K562 (cell line): ENCODE measurements at regions not wholly inside any gene's neighbourhood (a gene's known extent, or its start where the extent isn't known, plus 50 kb on each side); places are given as distances from the start of the nearest gene placed in this dataset.

ENCODE experiments used
- ATAC-seq: fragments of 200-7000 bp; cut with Tn5 transposase; 3 replicates; pipeline ENCODE4 v1.9.1; 2020; ENCODE audit warnings: moderate library complexity
- BruUV-seq: library from RNA; stranded (reverse); fragments of 400-500 nt; replicated peaks from 2 replicates; lab custom pipeline; 2021; lab: Mats Ljungman, UMichigan
- CTCF ChIA-PET: fragments of 300-600 bp; formaldehyde crosslinking; extraction: SDS; loops from one replicate; lab custom pipeline; 2021; ENCODE audit warnings: low intra/inter-chr PET ratio; lab: Yijun Ruan, JAX
- POLR2A ChIA-PET: fragments of 300-600, 350-650 bp; sonication (Branson Sonifier 250); formaldehyde crosslinking; extraction: SDS; loops from one replicate; lab custom pipeline; 2021; ENCODE audit warnings: antibody characterized with exemption, inconsistent platforms; lab: Yijun Ruan, JAX
- DNase-seq, 4 experiments: peaks; one replicate each; pipeline versions ENCODE4 v3.0.0 to v3.0.0-alpha.2; 2011 to 2018; ENCODE audit warnings: low spot score in 3 of 4, mixed read lengths in 3 of 4; ENCODE audit errors: extremely low read depth in 1 of 4
- FAIRE-seq: peaks from 2 replicates; lab custom pipeline; 2011; peaks lifted over from hg19 to GRCh38; lab: Jason Lieb, UNC
- H2AFZ ChIP-seq: 2 replicates; pipeline ENCODE4 v1.6.0; 2011; ENCODE audit warnings: low read depth, low read length, control low read depth, inconsistent platforms
- H3K27ac ChIP-seq: fragments of 200-600 bp; 3 replicates; pipeline ENCODE4 v1.8.0; 2011; ENCODE audit warnings: low read depth, mild to moderate bottlenecking, control low read depth, inconsistent platforms, low read length, moderate library complexity, mixed read lengths; ENCODE audit errors: extremely low read depth
- H3K27me3 ChIP-seq, 2 experiments: fragments of 300-600 bp in 1 of 2; 2 replicates in 1 of 2; 3 replicates in 1 of 2; pipeline versions ENCODE4 v1.6.0 to v1.8.0; 2011; ENCODE audit warnings: inconsistent platforms in 2 of 2, low read length in 2 of 2, mild to moderate bottlenecking in 1 of 2, mixed read lengths in 1 of 2, moderate library complexity in 1 of 2; ENCODE audit not compliant: control insufficient read depth in 2 of 2, insufficient read depth in 2 of 2
- H3K36me3 ChIP-seq: fragments of 300-600 bp; 3 replicates; pipeline ENCODE4 v1.8.0; 2011; ENCODE audit warnings: mild to moderate bottlenecking, low read length, inconsistent platforms; ENCODE audit not compliant: control insufficient read depth, insufficient read depth
- H3K4me1 ChIP-seq, 2 experiments: fragments of 200-600 bp in 1 of 2; replicated peaks in 1 of 2; 2 replicates in 1 of 2; 3 replicates in 1 of 2; pipeline versions ENCODE4 v1.5.1 to v1.8.0; 2011; ENCODE audit warnings: inconsistent platforms in 2 of 2, low read length in 2 of 2, mild to moderate bottlenecking in 1 of 2, mixed read lengths in 1 of 2, moderate library complexity in 1 of 2; ENCODE audit not compliant: control insufficient read depth in 2 of 2, insufficient read depth in 2 of 2
- H3K4me2 ChIP-seq: 2 replicates; pipeline ENCODE4 v1.6.1; 2011; ENCODE audit warnings: low read length, control low read depth, inconsistent platforms, mixed read lengths; ENCODE audit not compliant: insufficient read depth
- H3K4me3 ChIP-seq: fragments of 200-600 bp; sonication (generic), shearing (Covaris generic); 2 replicates; pipeline ENCODE4 v1.5.1; 2016; ENCODE audit warnings: control low read depth, inconsistent platforms
- H3K79me2 ChIP-seq: fragments of 200-600 bp; 3 replicates; pipeline ENCODE4 v1.8.0; 2011; ENCODE audit warnings: low read length, inconsistent platforms; ENCODE audit not compliant: control insufficient read depth, insufficient read depth
- H3K9ac ChIP-seq, 2 experiments: 2 replicates each; pipeline versions ENCODE4 v1.6.0 to v1.6.1; 2011; ENCODE audit warnings: low read depth in 2 of 2, low read length in 2 of 2, control low read depth in 1 of 2, inconsistent platforms in 1 of 2, mild to moderate bottlenecking in 1 of 2, mixed read lengths in 1 of 2; ENCODE audit not compliant: insufficient read depth in 1 of 2
- H3K9me1 ChIP-seq: one replicate; pipeline ENCODE4 v1.6.0; 2011; ENCODE audit warnings: inconsistent platforms, mild to moderate bottlenecking, low read length, moderate library complexity; ENCODE audit not compliant: control insufficient read depth, insufficient read depth
- H3K9me3 ChIP-seq: replicated peaks from 2 replicates; pipeline ENCODE4 v1.5.1; 2011; ENCODE audit warnings: low read depth, low read length, inconsistent platforms; ENCODE audit not compliant: control insufficient read depth, insufficient read depth
- H4K20me1 ChIP-seq: replicated peaks from 2 replicates; pipeline ENCODE4 v1.6.1; 2011; ENCODE audit warnings: low read length, inconsistent platforms, mixed read lengths; ENCODE audit not compliant: control insufficient read depth, insufficient read depth
- CGGBP1 ChIP-seq: fragments of 250-450 bp; sonication (Bioruptor Pico); IDR thresholded peaks from 2 replicates; pipeline ENCODE4 v1.9.0; 2021; ENCODE audit warnings: mild to moderate bottlenecking
- EP300 ChIP-seq: IDR thresholded peaks from 2 replicates; pipeline ENCODE4 v1.6.1; 2012; ENCODE audit warnings: low read length, improper control_type of control experiment
- HIVEP1 ChIP-seq: fragments of 250-450 bp; sonication (Bioruptor Pico); IDR thresholded peaks from 2 replicates; pipeline ENCODE4 v1.4.0; 2020; ENCODE audit warnings: mild to moderate bottlenecking
- IRF1 ChIP-seq: sonication (generic); formaldehyde crosslinking; IDR thresholded peaks from 2 replicates; pipeline ENCODE4 v1.8.0; 2022; ENCODE audit warnings: missing genetic modification reagents, mild to moderate bottlenecking, borderline replicate concordance
- KAT2B ChIP-seq: IDR thresholded peaks from one replicate; pipeline ENCODE4 v1.6.1; 2012; ENCODE audit warnings: low read depth, mild to moderate bottlenecking, control low read depth, inconsistent platforms, low read length, moderate library complexity
- PTTG1 ChIP-seq: fragments of 450-650 bp; IDR thresholded peaks from 2 replicates; pipeline ENCODE4 v1.6.1; 2016; ENCODE audit warnings: low read depth, mild to moderate bottlenecking, missing genetic modification characterization, missing compliant biosample characterization
- RBBP5 ChIP-seq: fragments of 200-600 bp; sonication (generic); IDR thresholded peaks from 2 replicates; pipeline ENCODE4 v1.6.1; 2012; ENCODE audit warnings: borderline replicate concordance, mild to moderate bottlenecking, low read length, control low read depth, inconsistent platforms; ENCODE audit not compliant: insufficient read depth, poor library complexity, severe bottlenecking
- RERE ChIP-seq: sonication (generic); formaldehyde crosslinking; IDR thresholded peaks from 2 replicates; pipeline ENCODE4 v1.8.0; 2023; ENCODE audit warnings: missing genetic modification reagents, mild to moderate bottlenecking, borderline replicate concordance
- TRIM28 ChIP-seq: fragments of 450-650 bp; IDR thresholded peaks from 2 replicates; pipeline ENCODE4 v1.6.1; 2017
- ZHX1 ChIP-seq: fragments of 150-350 bp; conservative IDR thresholded peaks from 2 replicates; pipeline ENCODE4 v1.6.1; 2014; ENCODE audit warnings: low read length
- ZNF133 ChIP-seq: fragments of 250-450 bp; sonication (Bioruptor Pico); IDR thresholded peaks from 2 replicates; pipeline ENCODE4 v1.4.0; 2020; ENCODE audit warnings: mild to moderate bottlenecking
- ZNF707 ChIP-seq: fragments of 250-450 bp; sonication (Bioruptor Pico); conservative IDR thresholded peaks from 2 replicates; pipeline ENCODE4 v1.8.0; 2022; ENCODE audit warnings: inconsistent platforms, mild to moderate bottlenecking, moderate library complexity
- whole genome bisulfite sequencing: fragments of 100-300 bp; shearing (Covaris generic); methylation state at CpG from one replicate; pipeline ENCODE4 v1.1.6; 2016; ENCODE audit warnings: low coverage, mixed read lengths; ENCODE audit not compliant: insufficient coverage; ENCODE audit errors: missing lambda C conversion rate; 5-methylcytosine and 5-hydroxymethylcytosine counted together
- in situ Hi-C: fragments of 300-500 bp; cut with MboI; formaldehyde crosslinking; loops from 4 replicates; pipeline ENCODE4 v1.15.0; 2018; ENCODE audit warnings: inconsistent platforms, mixed read lengths
- intact Hi-C: fragments of 100-400 bp; cut with micrococcal nuclease; formaldehyde crosslinking; loops from 2 replicates; pipeline ENCODE4 v1.14.2; 2022

GRCh38 chr11:44671234-44671633 is 55.5 kb upstream of the TSPAN18 start:
- peaks cover 13 to 16% of the 10 kb centered on the region in 2 experiments; a peak in 3 of 5 replicates for H3K27me3 ChIP-seq
- ChIA-PET POLR2A (no interaction called here), CTCF (no interaction called here)
- TF ChIP-seq ZNF707 (CRISPR knock-in tag): no peak
- TF ChIP-seq PTTG1: no peak
- TF ChIP-seq HIVEP1: no peak
- TF ChIP-seq ZHX1: no peak
- no peak for TF ChIP-seq ZNF133 (CRISPR knock-in tag)
- no peak for TF ChIP-seq RERE (CRISPR knock-in tag)
- TF ChIP-seq KAT2B: no peak
- TF ChIP-seq EP300: no peak
- no peak for TF ChIP-seq RBBP5
- TF ChIP-seq TRIM28: no peak
- TF ChIP-seq CGGBP1 (CRISPR knock-in tag): no peak
- TF ChIP-seq IRF1: no peak
- intact Hi-C loops: no loop called here
- FAIRE-seq (no peak), ATAC-seq (no peak), DNase-seq (no peak)
- H4K20me1 ChIP-seq: no peaks in the 10 kb centered on the region
- H3K79me2 ChIP-seq: no peaks in the 10 kb centered on the region
- in situ Hi-C loops: no loop called here
- H2AFZ ChIP-seq: no peak overlapping the region
- H3K9ac ChIP-seq: no peak overlapping the region
- H3K9me1 ChIP-seq: no peaks in the 10 kb centered on the region
- no peak overlapping the region for H3K27ac ChIP-seq
- 0% methylated on average over 1 of the region's 1 CpG for WGBS
- no peak overlapping the region for H3K4me2 ChIP-seq
- H3K4me3 ChIP-seq: no peak overlapping the region
- H3K36me3 ChIP-seq: no peaks in the 10 kb centered on the region
- no peaks in the 10 kb centered on the region for H3K4me1 ChIP-seq
- H3K9me3 ChIP-seq: no peaks in the 10 kb centered on the region
- no TSS peak for BruUV-seq
